Panc1 (cell line): ENCODE measurements at regions not wholly inside any gene's neighbourhood (a gene's known extent, or its start where the extent isn't known, plus 50 kb on each side); places are given as distances from the start of the nearest gene placed in this dataset.

Experiments used
- ATAC-seq: fragments of 200-7000 bp; cut with Tn5 transposase; 2 replicates; pipeline ENCODE4 v1.9.1; 2020; ENCODE audit warnings: mild to moderate bottlenecking, moderate library complexity
- BruUV-seq: library from RNA; stranded (reverse); fragments of 400-500 nt; replicated peaks from 2 replicates; lab custom pipeline; 2021; lab: Mats Ljungman, UMichigan
- CTCF ChIA-PET: fragments of 300-600 bp; sonication (Branson Sonifier 250); formaldehyde crosslinking; loops from one replicate; lab custom pipeline; 2022; ENCODE audit warnings: antibody characterized with exemption; lab: Charles Lee
- POLR2A ChIA-PET: fragments of 300-600 bp; sonication (Branson Sonifier 250); formaldehyde crosslinking; loops from one replicate; lab custom pipeline; 2022; ENCODE audit warnings: antibody characterized with exemption; lab: Charles Lee
- DNase-seq: peaks from one replicate; pipeline ENCODE4 v3.0.0-alpha.2; 2010; ENCODE audit warnings: low read depth, low spot score
- H3K27ac ChIP-seq: 2 replicates; pipeline ENCODE4 v1.5.1; 2011; ENCODE audit warnings: mild to moderate bottlenecking, low read length, inconsistent platforms
- H3K27me3 ChIP-seq: fragments of 200-500 bp; sonication (Bioruptor generic); 2 replicates; pipeline ENCODE4 v1.6.0; 2014; ENCODE audit warnings: low read length, inconsistent platforms; ENCODE audit not compliant: control insufficient read depth, insufficient read depth
- H3K36me3 ChIP-seq: fragments of 200-500 bp; sonication (Bioruptor generic); 2 replicates; pipeline ENCODE4 v1.5.1; 2014; ENCODE audit warnings: inconsistent platforms, mild to moderate bottlenecking, low read length, moderate library complexity; ENCODE audit not compliant: control insufficient read depth, insufficient read depth
- H3K4me1 ChIP-seq: 2 replicates; pipeline ENCODE4 v1.5.1; 2011; ENCODE audit warnings: inconsistent platforms, mild to moderate bottlenecking, low read length, moderate library complexity; ENCODE audit not compliant: control insufficient read depth, insufficient read depth
- H3K4me3 ChIP-seq, 2 experiments: 2 replicates each; pipeline ENCODE4 v1.5.1; 2011 to 2012; ENCODE audit warnings: low read depth in 2 of 2, low read length in 2 of 2, mild to moderate bottlenecking in 2 of 2, inconsistent platforms in 1 of 2, moderate library complexity in 1 of 2
- H3K9me3 ChIP-seq: fragments of 200-500 bp; sonication (Bioruptor generic); 2 replicates; pipeline ENCODE4 v1.5.1; 2014; ENCODE audit warnings: low read depth, mild to moderate bottlenecking, inconsistent platforms, low read length, moderate library complexity; ENCODE audit not compliant: control insufficient read depth, insufficient read depth
- POLR2AphosphoS5 ChIP-seq: IDR thresholded peaks from 2 replicates; pipeline ENCODE4 v1.6.1; 2012; ENCODE audit warnings: mild to moderate bottlenecking, low read depth, low read length, moderate library complexity
- SIN3A ChIP-seq: IDR thresholded peaks from 2 replicates; pipeline ENCODE4 v1.6.1; 2012; ENCODE audit warnings: low read depth, mild to moderate bottlenecking, low read length, moderate library complexity, borderline replicate concordance; ENCODE audit not compliant: insufficient read depth
- TCF7L2 ChIP-seq: IDR thresholded peaks from 2 replicates; pipeline ENCODE4 v1.6.1; 2011; ENCODE audit warnings: mild to moderate bottlenecking, low read depth, low read length, inconsistent platforms
- in situ Hi-C: cut with HindIII; loops from 2 replicates; pipeline ENCODE4 v1.10.0; 2016; ENCODE audit warnings: low sequenced_read_pairs, low pct_unique_long_range_greater_than_20kb
- intact Hi-C: fragments of 100-400 bp; cut with micrococcal nuclease; formaldehyde crosslinking; loops from one replicate; pipeline ENCODE4 v1.10.0; 2022; ENCODE audit not compliant: unreplicated experiment
- TF ChIP-seq, protein P1 (sequence below): fragments of 450-650 bp; IDR thresholded peaks from 2 replicates; pipeline ENCODE4 v1.5.1; 2017; ENCODE audit warnings: mild to moderate bottlenecking
- TF ChIP-seq, protein P2 (sequence below), 2 experiments: IDR thresholded peaks; 2 replicates each; pipeline ENCODE4 v1.6.1; 2011 to 2012; ENCODE audit warnings: low read depth in 2 of 2, control low read depth in 1 of 2, low read length in 1 of 2, mild to moderate bottlenecking in 1 of 2, moderate library complexity in 1 of 2; ENCODE audit not compliant: insufficient read depth in 1 of 2

DNA sequence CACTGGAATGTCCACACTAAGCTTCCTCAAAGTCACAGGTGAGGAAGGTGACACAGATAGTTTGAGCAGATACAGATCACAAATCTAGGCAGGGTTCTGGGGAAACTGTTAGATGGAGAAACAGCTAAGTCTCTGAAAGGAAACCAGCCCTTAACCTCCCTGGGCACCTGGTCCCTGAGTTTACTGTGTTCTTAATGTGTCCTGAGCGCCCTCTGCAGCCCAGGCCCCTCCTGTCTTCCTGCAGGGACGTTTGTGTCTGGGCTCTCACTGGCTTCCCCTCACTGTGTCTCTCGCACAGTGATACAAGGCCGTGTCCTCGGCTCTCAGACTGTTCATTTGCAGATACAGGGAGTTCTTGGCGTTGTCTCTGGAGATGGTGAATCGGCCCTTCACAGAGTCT, 684.3 kb downstream of the TMEM121 start:
- Histone ChIP-seq H3K27ac (no peak overlapping the region), H3K4me1 (no peaks in the 10 kb centered on the region), H3K27me3 (no peaks in the 10 kb centered on the region; the same call in 1 of the 2 replicates), H3K9me3 (no peaks in the 10 kb centered on the region), H3K4me3 (no peak overlapping the region), H3K36me3 (no peaks in the 10 kb centered on the region)
- BruUV-seq, result no TSS peak
- ChIA-PET CTCF (interaction anchor here (0.7 kb wide), 1 partner anchor 9 kb away, joined by 3 read pairs; no protein-coding TSS in a partner anchor), POLR2A (no interaction called here)
- DNase-seq (no peak), ATAC-seq (no peak)
- in situ Hi-C loops (no loop called here), intact Hi-C loops (no loop called here)
- TF ChIP-seq, protein P1, sequence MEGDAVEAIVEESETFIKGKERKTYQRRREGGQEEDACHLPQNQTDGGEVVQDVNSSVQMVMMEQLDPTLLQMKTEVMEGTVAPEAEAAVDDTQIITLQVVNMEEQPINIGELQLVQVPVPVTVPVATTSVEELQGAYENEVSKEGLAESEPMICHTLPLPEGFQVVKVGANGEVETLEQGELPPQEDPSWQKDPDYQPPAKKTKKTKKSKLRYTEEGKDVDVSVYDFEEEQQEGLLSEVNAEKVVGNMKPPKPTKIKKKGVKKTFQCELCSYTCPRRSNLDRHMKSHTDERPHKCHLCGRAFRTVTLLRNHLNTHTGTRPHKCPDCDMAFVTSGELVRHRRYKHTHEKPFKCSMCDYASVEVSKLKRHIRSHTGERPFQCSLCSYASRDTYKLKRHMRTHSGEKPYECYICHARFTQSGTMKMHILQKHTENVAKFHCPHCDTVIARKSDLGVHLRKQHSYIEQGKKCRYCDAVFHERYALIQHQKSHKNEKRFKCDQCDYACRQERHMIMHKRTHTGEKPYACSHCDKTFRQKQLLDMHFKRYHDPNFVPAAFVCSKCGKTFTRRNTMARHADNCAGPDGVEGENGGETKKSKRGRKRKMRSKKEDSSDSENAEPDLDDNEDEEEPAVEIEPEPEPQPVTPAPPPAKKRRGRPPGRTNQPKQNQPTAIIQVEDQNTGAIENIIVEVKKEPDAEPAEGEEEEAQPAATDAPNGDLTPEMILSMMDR, result peak; percentile 14; the same call in 1 of the 2 replicates
- TF ChIP-seq, protein P2, sequence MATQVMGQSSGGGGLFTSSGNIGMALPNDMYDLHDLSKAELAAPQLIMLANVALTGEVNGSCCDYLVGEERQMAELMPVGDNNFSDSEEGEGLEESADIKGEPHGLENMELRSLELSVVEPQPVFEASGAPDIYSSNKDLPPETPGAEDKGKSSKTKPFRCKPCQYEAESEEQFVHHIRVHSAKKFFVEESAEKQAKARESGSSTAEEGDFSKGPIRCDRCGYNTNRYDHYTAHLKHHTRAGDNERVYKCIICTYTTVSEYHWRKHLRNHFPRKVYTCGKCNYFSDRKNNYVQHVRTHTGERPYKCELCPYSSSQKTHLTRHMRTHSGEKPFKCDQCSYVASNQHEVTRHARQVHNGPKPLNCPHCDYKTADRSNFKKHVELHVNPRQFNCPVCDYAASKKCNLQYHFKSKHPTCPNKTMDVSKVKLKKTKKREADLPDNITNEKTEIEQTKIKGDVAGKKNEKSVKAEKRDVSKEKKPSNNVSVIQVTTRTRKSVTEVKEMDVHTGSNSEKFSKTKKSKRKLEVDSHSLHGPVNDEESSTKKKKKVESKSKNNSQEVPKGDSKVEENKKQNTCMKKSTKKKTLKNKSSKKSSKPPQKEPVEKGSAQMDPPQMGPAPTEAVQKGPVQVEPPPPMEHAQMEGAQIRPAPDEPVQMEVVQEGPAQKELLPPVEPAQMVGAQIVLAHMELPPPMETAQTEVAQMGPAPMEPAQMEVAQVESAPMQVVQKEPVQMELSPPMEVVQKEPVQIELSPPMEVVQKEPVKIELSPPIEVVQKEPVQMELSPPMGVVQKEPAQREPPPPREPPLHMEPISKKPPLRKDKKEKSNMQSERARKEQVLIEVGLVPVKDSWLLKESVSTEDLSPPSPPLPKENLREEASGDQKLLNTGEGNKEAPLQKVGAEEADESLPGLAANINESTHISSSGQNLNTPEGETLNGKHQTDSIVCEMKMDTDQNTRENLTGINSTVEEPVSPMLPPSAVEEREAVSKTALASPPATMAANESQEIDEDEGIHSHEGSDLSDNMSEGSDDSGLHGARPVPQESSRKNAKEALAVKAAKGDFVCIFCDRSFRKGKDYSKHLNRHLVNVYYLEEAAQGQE (IDR thresholded peaks at IDR 0.05; ENCODE audit: insufficient read depth in 1 of 2, low read depth in 2 of 2, low read length in 1 of 2), result no peak

DNA sequence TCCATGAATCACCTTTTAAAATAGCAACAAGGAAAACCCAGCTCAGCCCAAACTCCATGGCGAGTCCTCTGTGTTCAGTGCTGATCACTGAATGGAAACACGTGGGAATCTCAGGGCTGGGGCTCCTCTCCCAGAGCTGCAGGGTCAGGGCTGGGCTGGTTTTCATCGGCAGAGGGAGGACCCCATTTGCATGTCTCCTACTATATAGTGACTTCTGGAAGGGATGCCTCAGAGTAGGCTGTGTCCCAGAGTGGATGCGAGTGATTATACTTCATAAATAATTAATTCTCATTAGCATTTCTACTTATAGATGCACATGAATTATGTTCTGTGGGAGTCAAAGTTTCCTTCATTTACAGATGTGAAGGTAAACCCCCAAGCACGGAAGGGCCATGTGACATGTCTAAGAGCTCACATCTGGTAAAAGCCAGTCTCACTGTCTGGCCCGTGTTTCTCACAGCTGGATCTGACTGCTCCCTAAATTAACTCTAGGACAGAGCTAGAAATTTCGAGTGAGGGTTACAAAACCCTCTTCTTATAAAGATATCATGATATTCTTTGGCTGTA, 685.0 kb downstream of the TMEM121 start:
- in situ Hi-C loops, result no loop called here
- ATAC-seq, result no peak
- Histone ChIP-seq H3K27me3 (no peaks in the 10 kb centered on the region; the same call in 1 of the 2 replicates), H3K4me3 (no peak overlapping the region), H3K27ac (no peak overlapping the region), H3K36me3 (no peaks in the 10 kb centered on the region), H3K9me3 (no peaks in the 10 kb centered on the region), H3K4me1 (no peaks in the 10 kb centered on the region)
- intact Hi-C loops, result no loop called here
- no peak for TF ChIP-seq TCF7L2
- no peak for TF ChIP-seq SIN3A
- no peak for TF ChIP-seq POLR2AphosphoS5
- TF ChIP-seq, protein P1, result no peak
- TF ChIP-seq, protein P2 (IDR thresholded peaks at IDR 0.05; ENCODE audit: insufficient read depth in 1 of 2, low read depth in 2 of 2, low read length in 1 of 2), result no peak
- DNase-seq, result no peak
- CTCF ChIA-PET, result interaction anchor here (0.7 kb wide), 1 partner anchor 8 kb away, joined by 3 read pairs; no protein-coding TSS in a partner anchor
- POLR2A ChIA-PET, result no interaction called here
- no TSS peak for BruUV-seq
